Ovary (tissue), 3 donors: ENCODE measurements at regions not wholly inside any gene's neighbourhood (a gene's known extent, or its start where the extent isn't known, plus 50 kb on each side); places are given as distances from the start of the nearest gene placed in this dataset.

Experiments
- POLR2A ChIP-seq: fragments of 450-650 bp; IDR thresholded peaks from one replicate; pipeline ENCODE4 v1.6.1; 2017; ENCODE audit warnings: antibody characterized with exemption, mild to moderate bottlenecking, moderate library complexity
- TF ChIP-seq, protein P1 (sequence below), 3 donors: fragments of 450-650 bp in 2 of 3; fragments of 200-600 bp in 1 of 3; IDR thresholded peaks; one replicate each; pipeline versions ENCODE4 v1.5.1 to v1.8.0; 2016 to 2022; ENCODE audit warnings: antibody characterized with exemption in 3 of 3, mild to moderate bottlenecking in 1 of 3
- donor health status: DM: no; HTN: no; CAD: no.

DNA sequence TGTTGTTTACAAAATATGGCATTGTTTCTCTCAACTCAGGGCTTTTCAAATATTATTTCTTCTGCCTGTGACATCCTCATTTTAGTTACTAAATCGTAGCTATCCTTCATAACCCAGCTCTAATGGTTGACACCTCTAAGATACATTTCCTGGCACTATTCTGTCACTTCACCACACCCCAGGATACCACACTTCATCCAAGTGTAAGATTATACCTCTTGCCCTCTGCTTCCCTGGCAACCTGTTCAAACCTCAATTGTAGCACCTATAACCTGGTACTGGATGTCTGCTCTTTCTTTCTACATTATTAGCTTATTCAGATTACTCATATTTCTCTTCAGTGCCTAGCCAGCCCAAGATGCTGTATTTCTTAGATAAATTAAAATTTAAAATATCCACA lies 175.7 kb upstream of the SPIN4 start:
- TF ChIP-seq, protein P1, sequence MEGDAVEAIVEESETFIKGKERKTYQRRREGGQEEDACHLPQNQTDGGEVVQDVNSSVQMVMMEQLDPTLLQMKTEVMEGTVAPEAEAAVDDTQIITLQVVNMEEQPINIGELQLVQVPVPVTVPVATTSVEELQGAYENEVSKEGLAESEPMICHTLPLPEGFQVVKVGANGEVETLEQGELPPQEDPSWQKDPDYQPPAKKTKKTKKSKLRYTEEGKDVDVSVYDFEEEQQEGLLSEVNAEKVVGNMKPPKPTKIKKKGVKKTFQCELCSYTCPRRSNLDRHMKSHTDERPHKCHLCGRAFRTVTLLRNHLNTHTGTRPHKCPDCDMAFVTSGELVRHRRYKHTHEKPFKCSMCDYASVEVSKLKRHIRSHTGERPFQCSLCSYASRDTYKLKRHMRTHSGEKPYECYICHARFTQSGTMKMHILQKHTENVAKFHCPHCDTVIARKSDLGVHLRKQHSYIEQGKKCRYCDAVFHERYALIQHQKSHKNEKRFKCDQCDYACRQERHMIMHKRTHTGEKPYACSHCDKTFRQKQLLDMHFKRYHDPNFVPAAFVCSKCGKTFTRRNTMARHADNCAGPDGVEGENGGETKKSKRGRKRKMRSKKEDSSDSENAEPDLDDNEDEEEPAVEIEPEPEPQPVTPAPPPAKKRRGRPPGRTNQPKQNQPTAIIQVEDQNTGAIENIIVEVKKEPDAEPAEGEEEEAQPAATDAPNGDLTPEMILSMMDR (IDR thresholded peaks at IDR 0.05): no peak
- no peak for TF ChIP-seq POLR2A
